Hepatocyte (in vitro differentiated cells): ENCODE measurements at regions not wholly inside any gene's neighbourhood (a gene's known extent, or its start where the extent isn't known, plus 50 kb on each side); places are given as distances from the start of the nearest gene placed in this dataset.

Experiments
- EZH2 ChIP-seq: fragments of 200-600 bp; sonication (generic); IDR thresholded peaks from 2 replicates; pipeline ENCODE4 v1.6.1; 2016; ENCODE audit warnings: antibody characterized with exemption, mild to moderate bottlenecking, borderline replicate concordance
- TF ChIP-seq, protein P1 (sequence below): fragments of 200-600 bp; sonication (generic); IDR thresholded peaks from 2 replicates; pipeline ENCODE4 v1.5.1; 2016; ENCODE audit warnings: antibody characterized with exemption, mild to moderate bottlenecking; ENCODE audit not compliant: poor library complexity

DNA sequence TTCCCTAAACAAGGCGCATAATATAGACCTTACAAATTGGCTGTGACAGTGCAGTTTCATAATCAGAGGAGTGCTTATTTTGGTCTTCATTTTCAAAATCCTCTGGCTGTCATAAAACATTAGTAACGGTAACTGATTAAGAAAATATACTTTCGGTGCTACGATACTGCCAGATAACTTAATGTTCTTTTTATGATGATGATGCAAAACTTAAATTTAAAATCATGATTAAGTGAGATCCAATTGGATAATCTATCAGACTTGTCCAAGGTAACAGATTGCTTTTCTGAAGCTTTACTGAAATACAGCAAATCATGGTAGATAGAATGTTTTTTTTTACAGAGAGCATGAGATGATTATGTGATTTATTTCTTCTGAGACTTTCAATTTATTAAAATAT is 364.2 kb upstream of the CNTN3 start:
- no peak for TF ChIP-seq EZH2
- TF ChIP-seq, protein P1, sequence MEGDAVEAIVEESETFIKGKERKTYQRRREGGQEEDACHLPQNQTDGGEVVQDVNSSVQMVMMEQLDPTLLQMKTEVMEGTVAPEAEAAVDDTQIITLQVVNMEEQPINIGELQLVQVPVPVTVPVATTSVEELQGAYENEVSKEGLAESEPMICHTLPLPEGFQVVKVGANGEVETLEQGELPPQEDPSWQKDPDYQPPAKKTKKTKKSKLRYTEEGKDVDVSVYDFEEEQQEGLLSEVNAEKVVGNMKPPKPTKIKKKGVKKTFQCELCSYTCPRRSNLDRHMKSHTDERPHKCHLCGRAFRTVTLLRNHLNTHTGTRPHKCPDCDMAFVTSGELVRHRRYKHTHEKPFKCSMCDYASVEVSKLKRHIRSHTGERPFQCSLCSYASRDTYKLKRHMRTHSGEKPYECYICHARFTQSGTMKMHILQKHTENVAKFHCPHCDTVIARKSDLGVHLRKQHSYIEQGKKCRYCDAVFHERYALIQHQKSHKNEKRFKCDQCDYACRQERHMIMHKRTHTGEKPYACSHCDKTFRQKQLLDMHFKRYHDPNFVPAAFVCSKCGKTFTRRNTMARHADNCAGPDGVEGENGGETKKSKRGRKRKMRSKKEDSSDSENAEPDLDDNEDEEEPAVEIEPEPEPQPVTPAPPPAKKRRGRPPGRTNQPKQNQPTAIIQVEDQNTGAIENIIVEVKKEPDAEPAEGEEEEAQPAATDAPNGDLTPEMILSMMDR: no peak
